Keratinocyte (primary cell): ENCODE measurements at regions not wholly inside any gene's neighbourhood (a gene's known extent, or its start where the extent isn't known, plus 50 kb on each side); places are given as distances from the start of the nearest gene placed in this dataset.

ENCODE experiments used
- CTCF ChIP-seq, 3 experiments: IDR thresholded peaks in 1 of 3; conservative IDR thresholded peaks in 1 of 3; optimal IDR thresholded peaks in 1 of 3; 2 replicates in 2 of 3; 3 replicates in 1 of 3; pipeline versions ENCODE3 to v1.5.1; 2011; ENCODE audit warnings: low read length in 3 of 3, mild to moderate bottlenecking in 3 of 3, moderate library complexity in 2 of 3, control low read depth in 1 of 3, inconsistent platforms in 1 of 3; ENCODE audit not compliant: insufficient read depth in 2 of 3; ENCODE audit errors: extremely low read depth in 1 of 3
- EZH2 ChIP-seq: IDR thresholded peaks from one replicate; pipeline ENCODE4 v1.6.1; 2012; ENCODE audit warnings: inconsistent platforms, mild to moderate bottlenecking, low read length, moderate library complexity

GRCh38 chr9:38229504-38230155 is 160.6 kb upstream of the SHB start:
- no peak for TF ChIP-seq CTCF (optimal IDR thresholded peaks at IDR 0.05 in 1 of 3, IDR thresholded peaks at IDR 0.05 in 1 of 3, conservative IDR thresholded peaks at IDR 0.05 in 1 of 3; ENCODE audit: extremely low read depth in 1 of 3, insufficient read depth in 2 of 3, low read length in 3 of 3)
- TF ChIP-seq EZH2 = no peak
